ENCODE measurements at regions not wholly inside any gene's neighbourhood (a gene's known extent, or its start where the extent isn't known, plus 50 kb on each side); places are given as distances from the start of the nearest gene placed in this dataset.

DNA sequence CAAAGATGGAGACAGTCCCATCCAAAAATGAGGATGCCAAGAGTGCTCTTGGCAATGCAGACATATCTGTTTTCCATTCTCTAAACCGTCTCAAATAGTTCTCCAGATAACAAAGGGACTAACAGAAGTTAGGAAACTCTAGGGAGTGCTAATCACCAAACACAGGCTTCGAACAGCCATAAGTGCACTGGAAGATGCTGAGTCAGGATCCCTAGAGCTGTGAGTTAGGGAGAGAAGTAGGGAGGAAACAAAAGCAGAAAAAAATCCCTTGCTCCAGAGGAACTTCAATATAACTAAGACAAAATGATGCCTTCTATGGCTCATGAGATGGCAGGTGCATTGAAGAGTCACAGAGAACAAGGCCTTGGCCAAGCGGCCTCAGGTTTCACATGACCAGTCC lies 251.0 kb upstream of the PPARGC1A start:
- intact Hi-C loops (cut with DNase I; ENCODE audit: low total_unique reads) = no loop called here
- no peak overlapping the region for H3K27ac ChIP-seq
- H3K4me1 ChIP-seq = no peaks in the 10 kb centered on the region
- H3K27me3 ChIP-seq = no peaks in the 10 kb centered on the region
- H3K9me3 ChIP-seq = no peaks in the 10 kb centered on the region
- H3K4me3 ChIP-seq = no peak overlapping the region
- no peaks in the 10 kb centered on the region for H3K36me3 ChIP-seq (ENCODE audit: low read depth, missing control alignments)
- no peak for DNase-seq
- no peak for TF ChIP-seq POLR2A (IDR thresholded peaks at IDR 0.05)
- WGBS, 2 donors = 65 to 69% methylated on average over 3 of the region's 3 CpGs

DNA sequence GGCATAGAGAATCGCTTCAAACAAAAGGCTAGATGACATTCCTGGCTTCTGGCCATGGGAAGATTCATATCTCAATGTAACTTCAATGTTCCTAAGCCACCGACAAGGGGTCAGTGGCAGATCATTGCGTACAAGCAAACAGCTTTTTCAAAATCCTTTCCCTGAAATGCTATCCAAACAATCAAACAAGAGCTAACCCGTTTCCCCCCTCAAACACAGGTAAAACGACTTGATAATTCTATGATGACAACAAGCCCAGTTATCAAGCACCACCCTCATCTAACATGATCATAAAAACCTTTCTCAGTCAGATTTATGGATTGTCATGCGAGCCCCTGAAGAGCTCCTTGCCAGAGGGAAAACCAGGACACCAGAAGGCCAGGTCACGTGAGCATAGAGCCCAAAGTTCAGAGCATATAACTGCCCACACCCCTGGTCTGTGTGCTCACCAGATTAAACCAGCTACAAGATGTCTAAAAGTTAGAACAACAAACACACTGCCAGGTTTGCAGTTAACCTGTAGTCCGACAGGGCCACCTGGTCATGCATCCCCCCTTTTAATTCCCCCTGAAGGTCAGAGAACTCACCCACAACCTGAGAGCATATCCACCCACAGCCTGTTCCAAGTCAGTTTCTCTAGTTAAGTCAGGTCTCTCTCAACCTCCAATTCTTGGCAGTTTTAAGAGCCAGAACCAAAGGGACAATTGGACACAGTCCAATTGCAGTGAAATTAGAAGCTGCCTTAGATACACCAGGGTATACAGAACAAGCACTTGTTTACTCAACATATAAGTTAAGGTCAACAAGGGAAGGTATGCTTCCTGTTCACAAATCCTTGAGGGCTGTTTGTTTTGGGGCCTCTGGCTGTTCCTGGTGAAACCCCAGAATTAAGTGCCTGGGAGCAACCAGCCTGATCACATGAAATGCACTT lies 248.1 kb upstream of the PPARGC1A start:
- DNase-seq = no peak

DNA sequence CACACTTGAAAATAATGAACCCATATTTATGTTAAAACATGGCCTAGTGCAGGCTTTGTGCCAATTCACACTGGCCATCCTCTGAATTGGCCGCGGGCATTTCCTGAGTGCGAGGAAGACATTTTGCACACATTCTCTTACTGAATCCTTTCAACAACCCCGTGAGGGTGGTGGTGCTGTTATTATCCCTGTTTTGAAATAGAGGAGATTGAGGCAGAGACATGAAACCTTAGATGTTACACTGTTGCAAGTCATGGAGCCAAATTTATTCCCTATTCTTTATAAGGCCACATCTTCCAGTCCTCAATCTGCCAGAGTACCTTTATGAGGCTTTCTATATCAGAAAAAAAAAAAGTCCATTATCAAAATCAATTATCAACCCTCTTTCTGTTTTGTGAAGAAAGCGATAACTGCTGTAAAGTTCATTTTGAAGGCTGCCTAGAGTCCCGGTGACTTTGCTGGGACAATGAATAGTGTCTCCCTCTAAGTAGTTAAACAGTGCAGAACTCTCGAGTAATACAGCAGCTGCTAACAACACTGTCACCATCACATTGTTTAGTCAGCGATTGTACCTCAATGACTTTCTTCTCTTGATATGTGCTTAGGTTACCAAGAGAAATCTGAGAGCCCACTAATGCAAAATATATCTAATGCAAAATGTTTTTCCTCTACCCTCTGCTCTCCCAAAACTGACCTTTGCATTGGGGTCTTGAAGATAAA lies 242.3 kb upstream of the PPARGC1A start:
- Histone ChIP-seq H3K36me3 (ENCODE audit: low read depth, missing control alignments) (no peaks in the 10 kb centered on the region), H3K4me1 (no peaks in the 10 kb centered on the region), H3K4me3 (no peak overlapping the region), H3K27me3 (no peaks in the 10 kb centered on the region), H3K27ac (no peak overlapping the region), H3K9me3 (no peaks in the 10 kb centered on the region)
- TF ChIP-seq, protein P1, sequence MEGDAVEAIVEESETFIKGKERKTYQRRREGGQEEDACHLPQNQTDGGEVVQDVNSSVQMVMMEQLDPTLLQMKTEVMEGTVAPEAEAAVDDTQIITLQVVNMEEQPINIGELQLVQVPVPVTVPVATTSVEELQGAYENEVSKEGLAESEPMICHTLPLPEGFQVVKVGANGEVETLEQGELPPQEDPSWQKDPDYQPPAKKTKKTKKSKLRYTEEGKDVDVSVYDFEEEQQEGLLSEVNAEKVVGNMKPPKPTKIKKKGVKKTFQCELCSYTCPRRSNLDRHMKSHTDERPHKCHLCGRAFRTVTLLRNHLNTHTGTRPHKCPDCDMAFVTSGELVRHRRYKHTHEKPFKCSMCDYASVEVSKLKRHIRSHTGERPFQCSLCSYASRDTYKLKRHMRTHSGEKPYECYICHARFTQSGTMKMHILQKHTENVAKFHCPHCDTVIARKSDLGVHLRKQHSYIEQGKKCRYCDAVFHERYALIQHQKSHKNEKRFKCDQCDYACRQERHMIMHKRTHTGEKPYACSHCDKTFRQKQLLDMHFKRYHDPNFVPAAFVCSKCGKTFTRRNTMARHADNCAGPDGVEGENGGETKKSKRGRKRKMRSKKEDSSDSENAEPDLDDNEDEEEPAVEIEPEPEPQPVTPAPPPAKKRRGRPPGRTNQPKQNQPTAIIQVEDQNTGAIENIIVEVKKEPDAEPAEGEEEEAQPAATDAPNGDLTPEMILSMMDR (IDR thresholded peaks at IDR 0.05) = no peak
- no peak for TF ChIP-seq POLR2A (IDR thresholded peaks at IDR 0.05)
- DNase-seq = no peak
- intact Hi-C loops (cut with DNase I; ENCODE audit: low total_unique reads) = no loop called here
- WGBS, 2 donors = 78 to 81% methylated on average over 8 of the region's 8 CpGs

More for the DNA sequence above, 248.1 kb upstream of the PPARGC1A start:
- Histone ChIP-seq H3K27ac (no peak overlapping the region), H3K36me3 (ENCODE audit: low read depth, missing control alignments) (no peaks in the 10 kb centered on the region), H3K9me3 (no peaks in the 10 kb centered on the region), H3K4me1 (no peaks in the 10 kb centered on the region), H3K4me3 (no peak overlapping the region), H3K27me3 (no peaks in the 10 kb centered on the region)
- intact Hi-C loops (cut with DNase I; ENCODE audit: low total_unique reads) = no loop called here
- WGBS, 2 donors = 85 to 89% methylated on average over 8 of the region's 8 CpGs
- no peak for TF ChIP-seq POLR2A (IDR thresholded peaks at IDR 0.05)
- TF ChIP-seq, protein P1 (IDR thresholded peaks at IDR 0.05) = no peak

DNA sequence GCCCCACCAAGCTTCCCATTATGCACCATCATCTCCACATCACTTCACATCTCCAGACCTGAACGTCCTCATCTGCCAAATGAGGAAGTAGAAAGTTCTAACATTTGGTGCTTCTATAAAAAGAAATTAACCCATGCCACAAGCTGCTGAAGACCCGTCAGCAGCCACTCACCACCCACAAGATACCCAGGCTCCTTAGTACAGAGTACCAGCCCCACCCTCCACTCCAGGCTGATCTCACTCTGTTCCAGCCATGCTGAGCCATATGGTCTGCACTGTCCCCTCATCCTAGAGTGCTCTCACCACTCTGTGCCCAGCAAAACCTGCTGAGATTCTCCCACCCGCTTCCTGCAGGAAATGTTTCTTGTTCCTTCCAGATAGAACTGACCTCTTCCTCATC lies 240.8 kb upstream of the PPARGC1A start:
- no peaks in the 10 kb centered on the region for H3K4me1 ChIP-seq
- TF ChIP-seq, protein P1 (IDR thresholded peaks at IDR 0.05) = no peak
- TF ChIP-seq POLR2A (IDR thresholded peaks at IDR 0.05) = no peak
- no peaks in the 10 kb centered on the region for H3K27me3 ChIP-seq
- WGBS, 2 donors = 80 to 82% methylated on average over 3 of the region's 3 CpGs
- intact Hi-C loops (cut with DNase I; ENCODE audit: low total_unique reads) = no loop called here
- DNase-seq = no peak
- no peak overlapping the region for H3K4me3 ChIP-seq
- no peaks in the 10 kb centered on the region for H3K36me3 ChIP-seq (ENCODE audit: low read depth, missing control alignments)
- H3K9me3 ChIP-seq = no peaks in the 10 kb centered on the region
- no peak overlapping the region for H3K27ac ChIP-seq

DNA sequence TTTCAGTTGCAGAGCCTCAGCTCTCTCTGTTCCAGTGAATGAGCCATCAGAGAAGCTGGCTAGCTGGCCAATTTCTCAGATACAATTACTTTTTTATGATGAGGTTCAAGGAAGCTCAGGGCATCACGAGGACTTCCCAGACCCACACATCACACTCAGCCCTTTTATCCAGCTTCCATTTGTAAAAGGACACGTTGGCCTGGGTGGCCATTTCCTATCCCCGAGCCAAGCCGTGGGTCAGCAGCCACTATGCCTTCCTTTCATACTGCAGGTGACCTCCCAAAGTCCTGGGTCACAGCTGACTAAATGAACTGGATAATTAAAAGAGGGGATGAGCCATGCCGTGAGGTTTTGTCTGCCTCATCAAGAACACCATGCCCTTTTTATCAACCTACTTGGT lies 236.9 kb upstream of the PPARGC1A start:
- Histone ChIP-seq H3K27me3 (no peaks in the 10 kb centered on the region), H3K4me1 (no peaks in the 10 kb centered on the region), H3K4me3 (no peak overlapping the region), H3K9me3 (no peaks in the 10 kb centered on the region), H3K27ac (no peak overlapping the region), H3K36me3 (ENCODE audit: low read depth, missing control alignments) (no peaks in the 10 kb centered on the region)
- no peak for DNase-seq
- WGBS, 2 donors = 79 to 82% methylated on average over 5 of the region's 5 CpGs
- intact Hi-C loops (cut with DNase I; ENCODE audit: low total_unique reads) = no loop called here
- TF ChIP-seq POLR2A (IDR thresholded peaks at IDR 0.05) = no peak
- TF ChIP-seq, protein P1 (IDR thresholded peaks at IDR 0.05) = no peak
